ENCODE measurements at regions not wholly inside any gene's neighbourhood (a gene's known extent, or its start where the extent isn't known, plus 50 kb on each side); places are given as distances from the start of the nearest gene placed in this dataset.

DNA sequence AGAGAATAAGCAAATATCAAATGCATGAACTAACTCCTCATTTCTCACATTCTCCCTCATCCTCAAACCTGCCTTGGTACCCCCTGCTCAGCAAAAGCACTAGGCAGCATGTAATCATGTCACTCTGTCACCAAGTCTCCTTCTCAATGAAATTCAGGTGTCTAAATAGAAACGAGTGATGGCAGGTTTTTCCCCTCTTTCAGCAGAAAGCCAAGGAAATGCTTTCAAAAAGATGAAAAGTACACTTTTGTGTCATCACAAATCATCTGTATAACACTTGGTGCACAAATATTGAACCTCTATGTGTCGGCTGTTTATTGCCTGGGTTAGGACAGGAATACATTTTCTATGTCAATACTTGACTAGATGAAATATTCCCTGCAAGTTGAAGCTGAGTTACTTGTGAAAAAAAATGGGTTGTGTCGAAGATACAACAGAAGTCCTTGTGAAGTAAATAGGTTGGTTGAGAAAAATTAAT is 285.1 kb upstream of the MAGEB18 start (continued):
- no peak for TF ChIP-seq RXRA (IDR thresholded peaks at IDR 0.05; ENCODE audit: insufficient read depth, low read depth, low read length)
